ENCODE measurements at regions not wholly inside any gene's neighbourhood (a gene's known extent, or its start where the extent isn't known, plus 50 kb on each side); places are given as distances from the start of the nearest gene placed in this dataset.

GRCh38 chr6:108762394-108762793 lies 85.8 kb upstream of the ARMC2 start:
- H4K20me1 ChIP-seq (ENCODE audit: insufficient read depth, low read length): no peaks in the 10 kb centered on the region
- H3K36me3 ChIP-seq (ENCODE audit: insufficient read depth, low read length): no peaks in the 10 kb centered on the region
- peaks cover 7% of the 10 kb centered on the region for H3K27me3 ChIP-seq (ENCODE audit: insufficient read depth, low read length)
- H3K4me3 ChIP-seq (ENCODE audit: low read depth, low read length, poor library complexity, severe bottlenecking): no peak overlapping the region
- no peaks in the 10 kb centered on the region for H3K9me2 ChIP-seq (ENCODE audit: low read depth, low read length)
- no peak overlapping the region for H2AFZ ChIP-seq (ENCODE audit: low read length)
- no peaks in the 10 kb centered on the region for H3K79me2 ChIP-seq (ENCODE audit: insufficient read depth, low read length)
- no peaks in the 10 kb centered on the region for H3F3A ChIP-seq (ENCODE audit: insufficient read depth, low read length)
- no peaks in the 10 kb centered on the region for H3K9me3 ChIP-seq (ENCODE audit: low read length)
- no peak overlapping the region for H3K9ac ChIP-seq (ENCODE audit: low read length)
- H3K27ac ChIP-seq (ENCODE audit: low read depth, low read length, poor library complexity, severe bottlenecking): no peak overlapping the region
- no peak overlapping the region for H3K4me2 ChIP-seq (ENCODE audit: low read length)
- H3K4me1 ChIP-seq (ENCODE audit: insufficient read depth, low read length, severe bottlenecking): no peaks in the 10 kb centered on the region
- no peak for TF ChIP-seq CTCF (IDR thresholded peaks at IDR 0.05; ENCODE audit: low read length)
- TF ChIP-seq EZH2 (IDR thresholded peaks at IDR 0.05; ENCODE audit: borderline replicate concordance, low read length): no peak

- Histone ChIP-seq H3K36me3 (ENCODE audit: insufficient read depth, low read length) (no peaks in the 10 kb centered on the region), H3K4me1 (ENCODE audit: insufficient read depth, low read length, severe bottlenecking) (no peaks in the 10 kb centered on the region), H3K9me2 (ENCODE audit: low read depth, low read length) (no peaks in the 10 kb centered on the region), H2AFZ (ENCODE audit: low read length) (no peak overlapping the region), H3K27me3 (ENCODE audit: insufficient read depth, low read length) (peaks cover 7% of the 10 kb centered on the region), H4K20me1 (ENCODE audit: insufficient read depth, low read length) (no peaks in the 10 kb centered on the region), H3K4me3 (ENCODE audit: low read depth, low read length, poor library complexity, severe bottlenecking) (no peak overlapping the region), H3K9me3 (ENCODE audit: low read length) (no peaks in the 10 kb centered on the region), H3K27ac (ENCODE audit: low read depth, low read length, poor library complexity, severe bottlenecking) (no peak overlapping the region), H3F3A (ENCODE audit: insufficient read depth, low read length) (no peaks in the 10 kb centered on the region), H3K4me2 (ENCODE audit: low read length) (no peak overlapping the region), H3K79me2 (ENCODE audit: insufficient read depth, low read length) (no peaks in the 10 kb centered on the region), H3K9ac (ENCODE audit: low read length) (no peak overlapping the region)
- no peak for TF ChIP-seq EZH2 (IDR thresholded peaks at IDR 0.05; ENCODE audit: borderline replicate concordance, low read length)
- TF ChIP-seq CTCF (IDR thresholded peaks at IDR 0.05; ENCODE audit: low read length): no peak
These were observed 84.2 kb upstream of the ARMC2 start for GRCh38 chr6:108763931-108764579.

GRCh38 chr6:108764580-108764950 lies 83.7 kb upstream of the ARMC2 start:
- Histone ChIP-seq H3K4me2 (ENCODE audit: low read length) (no peak overlapping the region), H3K9me3 (ENCODE audit: low read length) (no peaks in the 10 kb centered on the region), H3K79me2 (ENCODE audit: insufficient read depth, low read length) (no peaks in the 10 kb centered on the region), H3K4me3 (ENCODE audit: low read depth, low read length, poor library complexity, severe bottlenecking) (no peak overlapping the region), H4K20me1 (ENCODE audit: insufficient read depth, low read length) (no peaks in the 10 kb centered on the region), H3K9me2 (ENCODE audit: low read depth, low read length) (no peaks in the 10 kb centered on the region), H3K9ac (ENCODE audit: low read length) (no peak overlapping the region), H3K4me1 (ENCODE audit: insufficient read depth, low read length, severe bottlenecking) (no peaks in the 10 kb centered on the region), H3K27me3 (ENCODE audit: insufficient read depth, low read length) (peaks cover 7% of the 10 kb centered on the region), H3K36me3 (ENCODE audit: insufficient read depth, low read length) (no peaks in the 10 kb centered on the region), H3K27ac (ENCODE audit: low read depth, low read length, poor library complexity, severe bottlenecking) (no peak overlapping the region), H2AFZ (ENCODE audit: low read length) (no peak overlapping the region), H3F3A (ENCODE audit: insufficient read depth, low read length) (no peaks in the 10 kb centered on the region)
- no peak for TF ChIP-seq CTCF (IDR thresholded peaks at IDR 0.05; ENCODE audit: low read length)
- TF ChIP-seq EZH2 (IDR thresholded peaks at IDR 0.05; ENCODE audit: borderline replicate concordance, low read length): no peak

All from OCI-LY1 (cell line).